HFFc6 (cell line): ENCODE measurements at regions not wholly inside any gene's neighbourhood (a gene's known extent, or its start where the extent isn't known, plus 50 kb on each side); places are given as distances from the start of the nearest gene placed in this dataset.
A peak's percentile ranks its signal among the peaks of the same experiment; 100 is the strongest.

Source experiments
- DNase-seq: peaks from one replicate; pipeline ENCODE4 v3.0.0-alpha.2; 2018
- H3K27ac Mint-ChIP-seq: 2 replicates; pipeline ENCODE4 v1.8.0; 2020; ENCODE audit warnings: mild to moderate bottlenecking, mixed read lengths
- H3K27me3 Mint-ChIP-seq: 2 replicates; pipeline ENCODE4 v1.8.0; 2021; ENCODE audit warnings: mild to moderate bottlenecking, moderate library complexity, mixed read lengths; ENCODE audit not compliant: insufficient read depth
- H3K36me3 Mint-ChIP-seq: 2 replicates; pipeline ENCODE4 v1.8.0; 2021; ENCODE audit warnings: low read depth, mixed read lengths
- H3K4me1 Mint-ChIP-seq: 2 replicates; pipeline ENCODE4 v1.8.0; 2020; ENCODE audit warnings: low read depth, mixed read lengths
- H3K4me3 Mint-ChIP-seq: 2 replicates; pipeline ENCODE4 v1.8.0; 2020; ENCODE audit warnings: mild to moderate bottlenecking, moderate library complexity, mixed read lengths
- H3K9me3 Mint-ChIP-seq: 2 replicates; pipeline ENCODE4 v1.8.0; 2020; ENCODE audit warnings: mild to moderate bottlenecking, mixed read lengths
- CTCF ChIP-seq: fragments of 200-600 bp; sonication (generic); IDR thresholded peaks from 2 replicates; pipeline ENCODE4 v1.5.0; 2021; ENCODE audit warnings: antibody characterized with exemption, mild to moderate bottlenecking

- DNase-seq: no peak
Measured at GRCh38 chr18:5600378-5601071, 56.7 kb upstream of the EPB41L3 start.

GRCh38 chr18:5596585-5596984, 52.8 kb upstream of the EPB41L3 start:
- TF ChIP-seq CTCF: no peak
- H3K4me1 Mint-ChIP-seq: no peaks in the 10 kb centered on the region
- no peaks in the 10 kb centered on the region; the same call in 1 of the 2 replicates for H3K36me3 Mint-ChIP-seq
- no peak overlapping the region for H3K4me3 Mint-ChIP-seq
- H3K27ac Mint-ChIP-seq: no peak overlapping the region
- peaks cover 11% of the 10 kb centered on the region for H3K9me3 Mint-ChIP-seq
- H3K27me3 Mint-ChIP-seq: 0 out of 2 replicates have a peak, but pooled peaks cover 2% of the 10 kb centered on the region
- DNase-seq: no peak

More at GRCh38 chr18:5600378-5601071, 56.7 kb upstream of the EPB41L3 start:
- Mint-ChIP-seq H3K4me1 (no peaks in the 10 kb centered on the region), H3K27me3 (peaks cover 4% of the 10 kb centered on the region; the same call in 1 of the 2 replicates), H3K36me3 (no peaks in the 10 kb centered on the region; the same call in 1 of the 2 replicates), H3K27ac (no peak overlapping the region), H3K9me3 (peaks cover 22% of the 10 kb centered on the region), H3K4me3 (no peak overlapping the region)
- peak; percentile 54; the same call in 1 of the 2 replicates for TF ChIP-seq CTCF
